CD8-positive, alpha-beta memory T cell (primary cell): ENCODE measurements at regions not wholly inside any gene's neighbourhood (a gene's known extent, or its start where the extent isn't known, plus 50 kb on each side); places are given as distances from the start of the nearest gene placed in this dataset.

Source experiments
- CTCF ChIA-PET: fragments of 350-600 bp; sonication (Branson Sonifier 250); formaldehyde crosslinking; loops from one replicate; lab custom pipeline; 2021; ENCODE audit warnings: antibody characterized with exemption; lab: Charles Lee
- POLR2A ChIA-PET: fragments of 350-600 bp; sonication (Branson Sonifier 250); formaldehyde crosslinking; loops from one replicate; lab custom pipeline; 2021; ENCODE audit warnings: antibody characterized with exemption; lab: Charles Lee
- DNase-seq, 5 donors: peaks; one replicate each; pipeline versions ENCODE4 v3.0.0 to v3.0.0-alpha.2; 2020 to 2022; ENCODE audit warnings: mixed read lengths in 1 of 5
- H3K27ac ChIP-seq: one replicate; pipeline ENCODE4 v1.7.0; 2013; ENCODE audit warnings: low read depth, mild to moderate bottlenecking, low read length, moderate library complexity
- H3K27me3 ChIP-seq: 2 replicates; pipeline ENCODE4 v1.7.0; 2013; ENCODE audit warnings: low read length, mild to moderate bottlenecking; ENCODE audit not compliant: insufficient read depth, poor library complexity, severe bottlenecking
- H3K36me3 ChIP-seq: 2 replicates; pipeline ENCODE4 v1.7.0; 2013; ENCODE audit warnings: mild to moderate bottlenecking, low read length, moderate library complexity; ENCODE audit not compliant: insufficient read depth
- H3K4me1 ChIP-seq: 2 replicates; pipeline ENCODE4 v1.7.0; 2013; ENCODE audit warnings: mild to moderate bottlenecking, low read length, moderate library complexity; ENCODE audit not compliant: insufficient read depth
- H3K4me3 ChIP-seq: 2 replicates; pipeline ENCODE4 v1.7.0; 2013; ENCODE audit warnings: mild to moderate bottlenecking, low read length
- H3K9me3 ChIP-seq: 2 replicates; pipeline ENCODE4 v1.7.0; 2013; ENCODE audit warnings: mild to moderate bottlenecking, low read length
- H3K27ac Mint-ChIP-seq, 8 donors: one replicate each; pipeline ENCODE4 v1.8.0; 2020 to 2021; ENCODE audit warnings: mixed read lengths in 8 of 8, mild to moderate bottlenecking in 6 of 8, inconsistent platforms in 3 of 8, moderate library complexity in 3 of 8
- H3K27me3 Mint-ChIP-seq, 2 donors: one replicate each; pipeline ENCODE4 v1.8.0; 2020 to 2021; ENCODE audit warnings: mixed read lengths in 2 of 2, mild to moderate bottlenecking in 1 of 2, moderate library complexity in 1 of 2
- H3K36me3 Mint-ChIP-seq, 3 donors: one replicate each; pipeline ENCODE4 v1.8.0; 2020 to 2021; ENCODE audit warnings: mixed read lengths in 3 of 3, inconsistent platforms in 1 of 3, mild to moderate bottlenecking in 1 of 3
- H3K4me1 Mint-ChIP-seq, 3 donors: one replicate each; pipeline ENCODE4 v1.8.0; 2020 to 2021; ENCODE audit warnings: mixed read lengths in 3 of 3, inconsistent platforms in 1 of 3, mild to moderate bottlenecking in 1 of 3
- H3K4me3 Mint-ChIP-seq, 7 donors: one replicate each; pipeline ENCODE4 v1.8.0; 2020 to 2021; ENCODE audit warnings: mixed read lengths in 7 of 7, mild to moderate bottlenecking in 6 of 7, moderate library complexity in 4 of 7, inconsistent platforms in 2 of 7
- H3K9me3 Mint-ChIP-seq, 5 donors: one replicate each; pipeline ENCODE4 v1.8.0; 2020 to 2022; ENCODE audit warnings: mixed read lengths in 5 of 5, mild to moderate bottlenecking in 3 of 5, moderate library complexity in 2 of 5, inconsistent platforms in 1 of 5

GRCh38 chr17:5830921-5831320, 239.3 kb upstream of the WSCD1 start:
- no peaks in the 10 kb centered on the region for H3K27me3 ChIP-seq
- Mint-ChIP-seq H3K27ac (no peak overlapping the region), H3K4me3 (no peak overlapping the region), H3K9me3 (peaks cover 0 to 3% (median 2%) of the 10 kb centered on the region in 5 donors), H3K4me1 (peaks cover 0 to 9% (median 8%) of the 10 kb centered on the region in 3 donors), H3K36me3 (no peaks in the 10 kb centered on the region), H3K27me3 (peaks cover 5 to 37% of the 10 kb centered on the region in 2 donors)
- no peak overlapping the region for H3K4me3 ChIP-seq
- peaks cover 8% of the 10 kb centered on the region for H3K4me1 ChIP-seq
- H3K9me3 ChIP-seq: no peaks in the 10 kb centered on the region
- H3K36me3 ChIP-seq: no peaks in the 10 kb centered on the region
- no peak for DNase-seq
- no peak overlapping the region for H3K27ac ChIP-seq
- POLR2A ChIA-PET: no interaction called here
- CTCF ChIA-PET: no interaction called here

DNA sequence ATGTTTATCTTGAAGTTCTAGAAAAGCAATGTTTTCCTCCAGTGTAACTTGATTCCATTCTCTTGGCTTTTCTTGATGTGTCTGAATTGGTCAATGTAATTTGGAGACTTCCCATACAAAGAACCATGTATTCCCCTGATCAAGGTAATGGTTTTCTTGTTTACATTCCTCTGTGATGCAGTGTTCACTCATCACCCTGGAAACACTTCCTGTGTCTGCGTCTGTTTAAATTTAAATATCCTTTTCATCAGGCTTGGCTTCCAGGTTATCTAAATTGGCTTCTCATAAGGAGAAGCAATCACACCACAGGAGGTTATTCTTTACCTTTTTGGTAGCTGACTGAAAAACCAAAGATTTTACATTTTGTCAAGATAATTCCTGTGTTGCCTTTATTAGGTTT, 237.3 kb upstream of the WSCD1 start:
- DNase-seq: peak in 1 of 5 donors; percentile 2
- H3K27ac Mint-ChIP-seq: peak overlapping the region in 1 of 8 donors; percentile 24
- no peaks in the 10 kb centered on the region for H3K9me3 ChIP-seq
- no peaks in the 10 kb centered on the region for H3K9me3 Mint-ChIP-seq
- no peak overlapping the region for H3K4me3 ChIP-seq
- H3K27ac ChIP-seq: no peak overlapping the region
- CTCF ChIA-PET: no interaction called here
- H3K27me3 ChIP-seq: no peaks in the 10 kb centered on the region
- H3K27me3 Mint-ChIP-seq: peaks cover 9 to 26% of the 10 kb centered on the region in 2 donors
- POLR2A ChIA-PET: no interaction called here
- H3K36me3 Mint-ChIP-seq: no peaks in the 10 kb centered on the region
- peaks cover 0 to 9% (median 8%) of the 10 kb centered on the region in 3 donors for H3K4me1 Mint-ChIP-seq
- H3K36me3 ChIP-seq: no peaks in the 10 kb centered on the region
- H3K4me3 Mint-ChIP-seq: no peak overlapping the region
- H3K4me1 ChIP-seq: peaks cover 8% of the 10 kb centered on the region

GRCh38 chr17:5837055-5837491, 233.1 kb upstream of the WSCD1 start:
- Mint-ChIP-seq H3K27me3 (peaks cover 9% of the 10 kb centered on the region in 2 donors), H3K36me3 (no peaks in the 10 kb centered on the region), H3K9me3 (no peaks in the 10 kb centered on the region), H3K4me1 (peaks cover 0 to 9% (median 8%) of the 10 kb centered on the region in 3 donors), H3K4me3 (no peak overlapping the region), H3K27ac (no peak overlapping the region)
- H3K27ac ChIP-seq: no peak overlapping the region
- H3K4me1 ChIP-seq: peaks cover 8% of the 10 kb centered on the region
- H3K4me3 ChIP-seq: no peak overlapping the region
- no peak for DNase-seq
- ChIA-PET CTCF (no interaction called here), POLR2A (no interaction called here)
- no peaks in the 10 kb centered on the region for H3K9me3 ChIP-seq
- no peaks in the 10 kb centered on the region for H3K36me3 ChIP-seq
- H3K27me3 ChIP-seq: no peaks in the 10 kb centered on the region

DNA sequence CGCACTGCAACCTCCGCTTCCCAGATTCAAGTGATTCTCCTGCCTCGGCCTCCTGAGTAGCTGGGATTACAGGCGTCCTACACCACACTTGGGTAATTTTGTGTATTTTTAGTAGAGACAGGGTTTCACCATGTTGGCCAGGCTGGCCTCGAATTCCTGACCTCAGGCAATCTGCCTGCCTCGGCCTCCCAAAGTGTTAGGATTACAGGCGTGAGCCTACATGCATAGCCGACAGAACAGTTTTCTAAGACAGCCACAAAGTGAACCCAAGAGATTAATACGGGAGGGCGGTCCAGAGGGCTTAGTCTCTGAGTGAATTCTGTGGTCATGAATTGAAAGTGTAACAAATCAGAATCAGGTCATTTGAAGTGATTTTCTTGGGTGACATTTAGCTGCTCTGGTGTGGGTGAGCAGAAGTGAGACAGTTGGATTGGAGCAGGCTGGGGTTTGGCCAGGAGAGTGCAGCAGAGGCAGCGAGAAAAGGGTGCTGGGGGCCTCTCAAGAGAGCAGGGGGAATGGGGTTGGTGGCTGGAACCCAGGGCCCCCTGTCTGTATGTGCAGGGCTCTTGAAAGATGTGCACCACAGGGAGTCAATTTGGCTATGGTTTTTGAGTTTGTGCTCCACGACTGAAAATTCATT, 231.4 kb upstream of the WSCD1 start:
- ChIA-PET CTCF (no interaction called here), POLR2A (no interaction called here)
- Mint-ChIP-seq H3K27ac (no peak overlapping the region), H3K27me3 (peaks cover 9% of the 10 kb centered on the region in 2 donors), H3K9me3 (no peaks in the 10 kb centered on the region), H3K36me3 (no peaks in the 10 kb centered on the region), H3K4me3 (no peak overlapping the region), H3K4me1 (peaks cover 0 to 3% (median 0%) of the 10 kb centered on the region in 3 donors)
- DNase-seq: no peak
- no peak overlapping the region for H3K27ac ChIP-seq
- H3K36me3 ChIP-seq: no peaks in the 10 kb centered on the region
- no peaks in the 10 kb centered on the region for H3K9me3 ChIP-seq
- no peaks in the 10 kb centered on the region for H3K4me1 ChIP-seq
- H3K4me3 ChIP-seq: no peak overlapping the region
- no peaks in the 10 kb centered on the region for H3K27me3 ChIP-seq

GRCh38 chr17:5840811-5841446, 229.2 kb upstream of the WSCD1 start:
- no peak overlapping the region for H3K27ac ChIP-seq

DNA sequence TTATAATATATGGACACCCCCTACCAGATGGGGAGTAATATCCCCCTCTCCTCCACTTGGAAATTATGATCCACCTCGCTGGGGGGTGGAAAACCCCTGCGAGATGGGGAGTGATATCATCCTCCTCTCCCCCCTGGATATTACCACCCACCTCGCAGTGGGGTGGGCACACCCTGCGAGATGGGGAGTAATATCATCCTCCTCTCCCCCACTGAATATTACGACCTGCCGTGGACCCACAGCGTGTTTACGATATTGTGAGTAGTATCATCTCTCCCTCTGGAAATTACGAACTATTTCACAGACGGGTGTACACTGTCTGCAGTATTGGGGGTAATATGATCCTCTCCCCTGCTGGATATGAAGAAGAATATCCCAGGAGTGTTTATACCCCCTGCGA, 228.3 kb upstream of the WSCD1 start:
- DNase-seq: no peak
- no peak overlapping the region for H3K27ac Mint-ChIP-seq
- Histone ChIP-seq H3K36me3 (no peaks in the 10 kb centered on the region), H3K4me1 (no peaks in the 10 kb centered on the region), H3K4me3 (no peak overlapping the region), H3K9me3 (no peaks in the 10 kb centered on the region), H3K27me3 (no peaks in the 10 kb centered on the region), H3K27ac (no peak overlapping the region)
- H3K4me3 Mint-ChIP-seq: no peak overlapping the region
- CTCF ChIA-PET: no interaction called here
- peaks cover 6 to 12% of the 10 kb centered on the region in 2 donors for H3K27me3 Mint-ChIP-seq
- no peaks in the 10 kb centered on the region for H3K36me3 Mint-ChIP-seq
- peaks cover 0 to under 1% (median 0%) of the 10 kb centered on the region in 5 donors for H3K9me3 Mint-ChIP-seq
- POLR2A ChIA-PET: no interaction called here
- no peaks in the 10 kb centered on the region for H3K4me1 Mint-ChIP-seq

More at GRCh38 chr17:5840811-5841446, 229.2 kb upstream of the WSCD1 start:
- no peaks in the 10 kb centered on the region for H3K4me1 ChIP-seq
- Mint-ChIP-seq H3K4me1 (no peaks in the 10 kb centered on the region), H3K27me3 (peaks cover 5 to 12% of the 10 kb centered on the region in 2 donors), H3K9me3 (no peaks in the 10 kb centered on the region), H3K4me3 (no peak overlapping the region), H3K27ac (no peak overlapping the region), H3K36me3 (no peaks in the 10 kb centered on the region)
- no peak for DNase-seq
- CTCF ChIA-PET: no interaction called here
- H3K27me3 ChIP-seq: no peaks in the 10 kb centered on the region
- H3K9me3 ChIP-seq: no peaks in the 10 kb centered on the region
- POLR2A ChIA-PET: no interaction called here
- H3K36me3 ChIP-seq: no peaks in the 10 kb centered on the region
- H3K4me3 ChIP-seq: no peak overlapping the region

DNA sequence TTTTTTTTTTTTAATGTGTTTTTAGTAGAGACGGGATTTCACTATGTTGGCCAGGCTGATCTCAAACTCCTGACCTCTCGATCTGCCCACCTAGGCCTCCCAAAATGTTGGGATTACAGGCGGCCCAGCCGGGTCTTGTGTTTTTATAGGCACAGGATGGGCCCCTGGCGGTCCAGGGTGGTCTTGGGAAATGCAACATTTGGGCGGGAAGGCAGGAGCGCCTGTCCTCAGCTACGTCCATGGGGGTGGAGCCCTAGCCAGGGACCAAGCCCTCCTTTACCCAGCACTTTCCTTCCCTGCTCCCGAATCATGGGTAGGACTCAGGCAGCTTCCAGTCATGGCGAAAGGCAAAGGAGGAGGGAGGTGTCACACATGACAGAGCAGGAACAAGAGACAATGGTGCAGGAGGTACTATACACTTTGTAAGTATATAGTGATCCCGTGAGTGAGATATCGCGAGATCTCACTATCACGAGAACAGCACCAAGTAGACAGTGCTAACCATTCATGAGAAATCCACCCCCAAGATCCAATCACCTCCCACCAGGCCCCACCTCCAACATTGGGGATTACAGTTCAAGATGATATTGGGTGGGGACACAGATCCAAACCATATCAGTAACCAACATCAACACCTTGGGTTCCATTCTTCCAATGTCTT, 226.7 kb upstream of the WSCD1 start:
- H3K27ac ChIP-seq: no peak overlapping the region
- DNase-seq: no peak
- no peak overlapping the region for H3K4me3 ChIP-seq
- H3K27me3 Mint-ChIP-seq: peaks cover 7 to 16% of the 10 kb centered on the region in 2 donors
- ChIA-PET POLR2A (no interaction called here), CTCF (no interaction called here)
- H3K9me3 ChIP-seq: no peaks in the 10 kb centered on the region
- no peak overlapping the region for H3K27ac Mint-ChIP-seq
- peaks cover 0 to 2% (median 0%) of the 10 kb centered on the region in 5 donors for H3K9me3 Mint-ChIP-seq
- H3K36me3 ChIP-seq: no peaks in the 10 kb centered on the region
- H3K27me3 ChIP-seq: no peaks in the 10 kb centered on the region
- no peaks in the 10 kb centered on the region for H3K36me3 Mint-ChIP-seq
- no peak overlapping the region for H3K4me3 Mint-ChIP-seq
- no peaks in the 10 kb centered on the region for H3K4me1 Mint-ChIP-seq
- no peaks in the 10 kb centered on the region for H3K4me1 ChIP-seq

DNA sequence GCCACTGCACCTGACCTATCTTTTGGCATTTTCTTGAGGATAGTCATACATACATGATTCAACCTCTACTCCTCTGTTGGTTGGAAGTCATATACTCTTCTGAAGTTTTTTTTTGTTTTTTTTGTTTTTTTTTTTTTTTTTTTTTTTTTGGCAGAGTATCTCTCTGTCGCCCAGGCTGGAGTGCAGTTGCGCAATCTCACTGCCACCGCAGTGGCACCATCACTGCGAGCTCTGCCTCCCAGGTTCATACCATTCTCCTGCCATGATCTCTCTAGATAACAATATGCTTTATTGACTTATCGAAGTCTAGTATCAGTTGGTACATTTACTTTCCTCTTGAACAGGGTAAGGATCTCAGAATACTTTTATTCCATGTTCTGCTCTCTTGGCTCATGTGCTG, 224.2 kb upstream of the WSCD1 start:
- Mint-ChIP-seq H3K4me3 (no peak overlapping the region), H3K9me3 (peaks cover 0 to 3% (median 0%) of the 10 kb centered on the region in 5 donors), H3K27ac (no peak overlapping the region), H3K4me1 (no peaks in the 10 kb centered on the region), H3K27me3 (peaks cover 7 to 18% of the 10 kb centered on the region in 2 donors), H3K36me3 (no peaks in the 10 kb centered on the region)
- no peak overlapping the region for H3K4me3 ChIP-seq
- no peaks in the 10 kb centered on the region for H3K4me1 ChIP-seq
- DNase-seq: no peak
- ChIA-PET CTCF (no interaction called here), POLR2A (no interaction called here)
- H3K9me3 ChIP-seq: no peaks in the 10 kb centered on the region
- H3K27me3 ChIP-seq: no peaks in the 10 kb centered on the region
- H3K36me3 ChIP-seq: no peaks in the 10 kb centered on the region
- no peak overlapping the region for H3K27ac ChIP-seq
